ENCODE measurements at regions not wholly inside any gene's neighbourhood (a gene's known extent, or its start where the extent isn't known, plus 50 kb on each side); places are given as distances from the start of the nearest gene placed in this dataset.

DNA sequence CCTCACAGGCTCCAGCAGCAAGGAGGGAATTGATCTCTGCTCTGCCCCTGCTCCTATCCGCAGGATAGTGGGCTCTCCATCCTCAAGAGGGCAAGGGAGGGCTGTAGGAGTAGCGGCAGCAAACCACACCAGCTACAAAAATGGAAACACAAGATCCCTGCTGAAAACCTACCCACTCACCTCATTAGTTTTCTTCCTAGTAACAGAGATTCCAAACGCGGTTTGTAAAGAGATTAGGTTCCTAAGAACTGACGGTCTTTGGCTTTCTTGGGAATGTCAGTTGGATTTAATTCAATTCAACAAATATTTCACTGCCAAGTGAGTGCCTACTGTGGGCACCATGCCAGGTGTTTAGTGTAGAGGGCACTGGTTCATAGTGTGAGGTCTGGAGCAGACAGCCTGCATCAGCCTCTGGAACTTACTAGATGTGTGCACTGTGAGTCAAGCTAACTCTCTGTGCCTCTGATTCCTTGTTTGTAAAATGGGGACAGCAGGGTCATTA lies 84.7 kb downstream of the MRPL46 start:
- no peak for DNase-seq (ENCODE audit: low spot score)

DNA sequence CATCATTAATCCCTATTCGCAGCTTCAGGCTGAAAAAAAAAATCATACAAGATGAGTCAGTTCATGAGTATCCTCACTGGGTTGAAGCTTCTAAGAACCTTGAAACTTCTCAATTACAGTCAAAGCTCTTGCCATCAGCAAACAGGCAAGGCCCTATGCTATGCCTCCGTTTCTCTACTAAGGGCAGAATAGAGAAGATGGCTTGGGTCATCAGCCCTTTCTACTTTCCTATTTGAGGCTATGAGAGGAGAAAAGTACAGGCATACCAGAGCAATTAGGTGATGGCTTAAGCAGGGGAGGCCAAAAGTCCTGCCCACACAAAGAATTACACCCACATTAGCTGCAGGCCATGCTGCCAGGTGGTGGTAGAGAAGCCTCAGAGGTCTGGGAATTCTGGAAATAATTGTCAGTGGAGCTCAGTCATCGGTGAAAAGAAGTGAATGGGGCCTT lies 89.0 kb downstream of the MRPL46 start:
- no peak for DNase-seq (ENCODE audit: low spot score)

DNA sequence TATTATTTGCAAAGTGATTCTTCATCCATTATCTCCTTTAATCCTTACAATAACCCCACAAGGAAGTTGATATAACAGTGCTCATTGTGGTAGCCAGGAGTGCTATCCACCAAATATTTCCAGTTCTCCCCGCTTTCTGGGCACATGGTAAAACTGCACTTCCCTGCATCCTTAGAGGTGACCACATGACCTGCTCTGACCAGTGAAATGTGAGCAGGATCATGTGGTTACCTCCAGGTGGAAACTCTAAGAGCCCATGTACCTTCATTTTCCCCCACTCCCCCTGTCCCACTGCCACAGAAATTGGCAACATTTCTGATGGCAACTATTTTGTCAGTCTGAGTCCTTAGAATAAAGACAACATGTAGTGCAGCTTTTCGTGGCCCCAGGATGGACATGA lies 89.7 kb downstream of the MRPL46 start:
- DNase-seq (ENCODE audit: low spot score) = no peak

DNA sequence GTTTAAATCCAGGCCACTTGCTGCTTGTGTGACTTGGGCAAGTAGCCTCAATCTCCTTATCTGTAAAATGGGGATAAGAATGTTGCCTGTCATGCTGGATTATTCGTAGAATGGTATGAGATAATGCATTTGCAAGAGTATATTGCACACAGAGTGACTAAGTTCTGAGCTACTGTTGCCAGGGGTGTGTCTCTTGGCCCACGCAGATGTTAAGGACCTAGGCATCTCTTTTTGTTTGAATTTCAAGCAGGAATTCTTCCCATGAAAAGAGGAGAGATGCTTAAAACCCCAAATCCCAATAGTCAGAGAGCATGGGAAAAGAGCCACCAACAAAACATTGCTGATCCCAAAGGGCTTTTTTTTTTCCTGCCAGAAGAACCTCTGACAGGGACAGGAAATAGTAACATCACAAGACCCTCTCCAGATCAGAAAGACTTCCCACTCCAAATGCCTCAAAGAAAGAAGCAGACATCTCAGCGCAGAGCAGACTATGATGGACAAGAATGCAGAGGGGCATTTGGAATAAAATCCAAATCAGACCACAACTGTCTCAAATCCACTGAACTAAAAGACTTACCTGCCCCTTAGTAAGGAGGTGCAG lies 90.5 kb downstream of the MRPL46 start:
- DNase-seq (ENCODE audit: low spot score) = no peak

DNA sequence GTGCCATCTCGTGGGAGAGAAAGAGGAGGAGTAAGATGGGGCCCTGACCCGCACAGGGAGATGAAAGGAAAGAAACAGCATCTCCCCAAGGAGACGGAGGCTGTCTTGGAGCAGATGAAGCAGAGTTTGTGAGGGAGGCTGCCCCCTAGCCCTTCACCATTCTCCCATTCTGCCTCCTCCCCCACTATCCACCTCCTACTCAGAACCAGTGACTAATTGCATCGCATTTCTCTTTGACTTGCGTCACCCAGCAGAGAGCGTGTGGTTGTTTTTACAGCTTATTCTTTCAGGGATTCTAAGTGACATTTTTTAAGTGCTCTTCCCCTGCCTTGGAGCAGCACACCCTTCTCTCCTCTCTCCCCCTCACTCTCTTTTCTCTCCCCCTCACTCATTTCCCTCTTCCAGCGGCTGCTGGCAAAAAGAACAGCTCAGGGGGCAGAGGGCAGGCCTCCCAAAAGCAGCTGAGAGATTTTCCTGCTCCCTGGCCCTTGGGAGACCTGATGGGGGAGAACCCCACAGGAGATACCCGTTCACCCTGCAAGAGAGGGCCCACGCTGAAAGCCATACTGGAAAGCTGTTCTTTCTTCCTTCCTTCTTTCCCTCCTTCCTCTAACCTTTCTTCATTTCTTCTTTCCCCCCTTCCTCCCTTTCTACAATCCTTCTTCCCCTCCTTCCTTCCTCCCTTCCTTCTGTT lies 91.8 kb downstream of the MRPL46 start:
- peak; percentile 37 for DNase-seq (ENCODE audit: low spot score)

DNA sequence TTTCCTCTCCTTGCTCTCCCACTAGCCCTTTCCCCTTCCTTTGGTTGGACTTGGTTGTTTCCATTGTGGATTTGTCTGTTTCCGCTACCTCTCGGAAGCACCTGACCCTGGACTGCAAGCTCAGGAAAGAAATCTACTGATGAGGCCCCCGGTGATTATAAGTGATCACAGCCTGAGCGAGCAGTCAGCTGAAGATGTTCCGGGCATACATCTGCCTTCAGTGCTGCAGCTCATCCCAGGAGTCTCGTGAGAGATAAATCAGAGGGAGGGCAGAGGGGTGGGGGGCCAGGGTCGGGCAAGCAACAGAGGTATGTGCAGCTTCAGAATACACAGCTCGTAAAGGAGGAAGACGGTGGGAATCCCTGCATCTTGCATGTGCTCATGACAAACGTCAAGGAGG lies 102.1 kb downstream of the MRPL46 start:
- no peak for DNase-seq (ENCODE audit: low spot score)

DNA sequence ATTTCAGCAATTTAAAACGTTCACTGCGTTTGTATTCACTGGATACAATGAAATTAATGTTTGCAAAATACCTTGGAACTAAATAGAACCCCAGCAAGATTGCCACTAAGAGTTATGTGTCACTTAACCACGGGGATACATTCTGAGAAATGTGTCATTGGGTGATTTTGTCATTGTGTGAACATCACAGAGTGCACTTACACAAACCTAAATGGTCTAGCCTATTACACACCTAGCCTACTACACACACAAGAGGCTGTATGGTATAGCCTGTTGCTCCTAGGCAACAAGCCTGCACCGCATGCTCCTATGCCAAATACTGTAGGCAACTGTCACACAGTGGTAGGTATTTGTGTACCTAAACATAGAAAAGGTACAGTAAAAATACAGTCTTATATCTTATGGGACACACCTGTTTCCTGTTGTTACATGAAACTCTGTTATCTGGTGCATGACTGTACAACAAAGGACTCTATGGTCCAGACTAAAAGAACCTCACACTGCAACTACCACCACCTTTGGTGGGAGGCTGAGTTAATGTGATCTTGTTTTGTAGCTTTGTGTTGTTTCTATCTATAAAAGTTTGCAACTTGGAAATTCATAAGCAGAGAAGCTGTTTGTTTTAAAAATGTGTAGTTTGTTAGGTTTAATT lies 92.2 kb upstream of the NTRK3 start:
- DNase-seq (ENCODE audit: low spot score) = no peak

DNA sequence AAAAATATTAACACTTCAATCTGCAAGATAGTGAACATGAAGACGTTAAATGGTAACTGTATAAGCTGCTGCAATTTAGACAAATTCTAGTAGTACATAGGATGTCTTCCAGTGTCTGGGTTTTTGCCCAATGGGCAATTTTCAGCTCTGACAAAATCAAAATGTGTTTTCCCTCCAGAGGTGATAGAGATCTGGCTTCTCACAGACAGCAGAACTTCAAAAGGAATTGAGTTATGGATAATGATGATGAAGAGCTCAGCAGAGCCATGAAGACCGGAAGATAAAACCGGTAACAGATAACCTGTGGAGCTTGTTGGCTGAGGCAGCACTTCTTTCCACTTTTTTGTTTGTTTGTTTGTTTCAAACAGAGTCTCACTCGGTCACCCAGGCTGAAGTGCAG lies 89.4 kb upstream of the NTRK3 start:
- no peak for DNase-seq (ENCODE audit: low spot score)

DNA sequence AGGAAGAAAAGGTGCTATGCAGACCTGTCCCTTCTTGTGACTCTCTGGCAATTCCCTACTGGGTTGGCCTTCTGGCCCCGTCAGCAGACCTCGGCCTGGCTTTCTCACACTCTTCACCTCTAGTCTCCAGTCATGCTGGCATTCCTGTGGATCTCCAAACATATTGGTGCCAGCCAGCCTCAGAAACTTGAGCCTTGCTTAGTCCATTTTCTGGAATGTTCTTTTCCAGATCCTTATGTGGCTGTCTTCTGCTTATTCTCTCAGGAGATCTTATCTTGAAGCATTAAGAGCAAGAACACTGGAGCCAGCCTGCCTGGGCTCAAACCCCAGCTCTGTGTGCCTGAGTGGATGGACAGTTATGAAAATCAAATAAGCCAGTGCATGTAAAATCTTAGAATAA lies 88.2 kb upstream of the NTRK3 start:
- no peak for DNase-seq (ENCODE audit: low spot score)

DNA sequence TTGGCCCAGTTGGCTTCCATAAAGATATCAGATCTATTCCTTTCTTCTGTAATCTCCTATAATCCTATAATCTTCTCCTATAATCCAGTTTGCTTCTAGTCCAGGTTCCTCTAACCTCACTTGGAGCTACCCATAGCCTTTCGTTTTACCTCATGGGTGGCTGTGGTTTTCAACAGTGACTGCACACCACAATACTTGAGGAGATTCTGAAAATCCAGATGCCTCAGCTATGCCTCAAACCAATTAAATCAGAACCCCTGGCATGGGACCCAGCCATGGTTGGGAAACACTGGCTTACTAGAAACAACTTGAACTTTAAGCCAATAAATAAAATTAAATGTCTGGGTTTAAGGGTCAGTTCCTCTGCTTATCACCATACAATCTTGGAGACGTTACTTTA lies 86.1 kb upstream of the NTRK3 start:
- no peak for DNase-seq (ENCODE audit: low spot score)

DNA sequence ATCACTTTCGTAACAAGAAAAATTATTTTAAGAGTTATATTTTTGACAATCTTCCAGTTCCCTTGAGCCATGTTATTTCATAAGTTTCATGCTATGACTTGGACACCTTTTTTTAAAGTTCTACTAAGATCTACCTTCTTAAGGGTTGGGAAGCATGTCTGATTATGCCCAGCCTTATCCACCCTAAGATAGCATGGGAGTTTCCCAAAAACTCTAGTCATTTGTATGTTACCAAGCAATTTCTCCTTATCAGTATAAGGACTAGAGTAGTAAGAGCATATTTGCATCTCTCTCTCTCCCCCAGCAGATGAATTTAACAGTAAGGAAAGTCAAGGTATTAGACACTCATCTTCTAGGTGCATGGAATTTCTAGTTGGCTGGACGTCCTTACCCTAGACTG lies 85.1 kb upstream of the NTRK3 start:
- no peak for DNase-seq (ENCODE audit: low spot score)

DNA sequence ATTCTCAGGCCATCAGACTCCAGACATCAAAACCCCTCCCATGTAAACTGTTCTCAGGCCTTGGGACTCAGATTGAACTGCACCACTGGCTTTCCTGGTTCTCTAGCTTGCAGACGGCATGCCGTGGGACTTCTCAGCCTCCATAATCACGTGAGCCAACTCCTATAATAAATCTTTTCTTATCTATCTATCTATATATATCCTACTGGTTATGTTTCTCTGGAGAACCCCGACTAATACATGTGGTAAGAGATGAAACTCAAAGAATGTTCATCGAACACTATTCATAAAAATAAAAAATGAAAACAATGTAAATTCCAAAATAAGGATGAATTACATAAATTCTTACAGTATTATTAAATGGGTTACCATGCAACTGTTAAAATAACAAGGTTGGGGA lies 84.5 kb upstream of the NTRK3 start:
- DNase-seq (ENCODE audit: low spot score) = no peak

DNA sequence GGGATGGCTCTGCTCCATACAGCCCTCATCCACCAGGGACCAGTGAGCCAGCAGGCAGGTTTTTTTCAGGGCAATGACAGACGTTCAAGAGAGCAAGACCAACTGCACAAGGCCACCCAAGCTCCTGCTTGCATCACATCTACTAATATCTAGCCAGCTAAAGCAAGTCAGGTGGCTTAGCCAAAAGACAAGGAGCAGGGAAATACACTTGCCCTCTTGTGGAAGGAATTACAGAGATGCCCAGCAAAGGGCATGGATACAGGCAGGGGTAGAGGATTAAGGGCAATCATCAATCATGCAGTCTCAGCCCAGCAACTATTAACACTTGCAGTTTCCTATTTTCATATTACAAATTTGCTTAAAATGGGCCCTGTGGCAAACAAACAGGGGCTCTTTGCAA lies 81.5 kb upstream of the NTRK3 start:
- peak; percentile 15 for DNase-seq (ENCODE audit: low spot score)

DNA sequence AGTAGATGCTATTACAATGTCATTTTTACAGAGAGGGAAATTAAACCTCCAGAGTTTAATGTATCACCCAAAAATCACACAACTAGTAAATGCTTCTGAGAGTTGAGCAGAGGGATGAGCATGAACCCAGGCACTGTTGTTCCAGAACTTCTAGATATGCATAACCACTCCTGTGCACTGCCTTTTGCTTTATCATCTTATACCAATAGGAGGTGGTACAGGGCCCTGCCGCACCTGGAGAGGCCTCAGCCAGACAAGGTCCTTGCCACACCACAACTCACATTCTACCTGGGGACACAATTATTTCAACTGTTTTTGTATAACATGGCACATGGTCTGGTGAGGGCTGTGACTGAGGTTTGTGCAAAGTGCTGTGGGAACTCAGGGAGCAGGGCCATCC lies 78.5 kb upstream of the NTRK3 start:
- DNase-seq (ENCODE audit: low spot score) = no peak

DNA sequence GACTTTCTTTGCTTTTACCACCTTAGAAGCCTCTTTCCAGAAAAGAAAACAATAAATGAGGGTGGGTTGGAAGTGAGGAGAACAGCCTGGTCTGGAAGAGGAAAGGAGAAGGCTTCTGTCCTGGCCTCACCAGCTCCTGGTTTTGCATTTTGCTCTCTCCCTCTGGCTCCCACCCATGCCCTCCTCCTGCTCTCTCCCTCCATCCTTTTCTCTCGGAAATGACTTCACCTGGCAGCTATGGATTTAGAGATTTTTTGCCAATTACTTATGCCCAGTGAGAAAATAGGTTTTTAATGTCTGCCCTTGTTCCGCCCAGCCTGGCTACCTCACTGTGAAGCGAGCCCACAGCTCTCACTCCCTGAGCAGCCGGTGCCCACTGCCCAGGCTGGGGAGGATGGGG lies 77.9 kb upstream of the NTRK3 start:
- no peak for DNase-seq (ENCODE audit: low spot score)

DNA sequence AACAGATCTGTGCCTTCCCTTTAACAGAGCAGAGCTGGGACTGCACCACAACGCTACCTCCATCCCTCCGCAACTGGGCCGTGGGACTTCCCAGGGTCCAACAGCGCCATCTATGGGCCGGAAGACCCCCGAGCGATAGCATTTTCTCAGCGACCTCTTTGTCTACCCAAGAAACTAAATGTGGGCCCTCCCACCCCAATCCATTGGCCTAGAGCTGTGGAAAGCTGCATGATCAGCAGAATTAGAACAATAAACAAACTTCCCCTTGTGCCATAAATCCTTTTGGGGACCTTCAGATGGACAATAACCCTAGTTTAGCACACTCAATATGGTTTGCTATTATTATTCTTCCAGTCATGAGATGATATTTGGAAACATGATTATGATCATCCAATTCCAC lies 74.8 kb upstream of the NTRK3 start:
- peak; percentile 50 for DNase-seq (ENCODE audit: low spot score)

DNA sequence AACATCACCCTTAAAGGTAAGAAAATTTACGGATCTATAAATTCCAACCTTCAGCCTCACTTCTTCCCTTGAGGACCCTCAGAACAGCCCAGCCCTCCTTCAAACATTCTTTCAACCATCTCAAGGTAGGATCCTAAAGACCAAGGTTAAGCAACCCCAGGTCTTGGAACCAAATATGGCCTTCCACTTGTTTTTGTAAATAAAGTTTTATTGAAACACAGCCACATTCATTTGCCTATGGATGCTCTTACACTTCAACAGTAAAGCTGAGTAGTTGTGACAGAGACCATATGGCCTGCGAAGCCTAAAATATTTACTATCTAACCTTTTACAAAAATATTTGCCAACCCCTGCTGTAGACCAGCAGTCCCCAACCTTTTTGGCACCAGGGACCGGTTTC lies 70.4 kb upstream of the NTRK3 start:
- no peak for DNase-seq (ENCODE audit: low spot score)

DNA sequence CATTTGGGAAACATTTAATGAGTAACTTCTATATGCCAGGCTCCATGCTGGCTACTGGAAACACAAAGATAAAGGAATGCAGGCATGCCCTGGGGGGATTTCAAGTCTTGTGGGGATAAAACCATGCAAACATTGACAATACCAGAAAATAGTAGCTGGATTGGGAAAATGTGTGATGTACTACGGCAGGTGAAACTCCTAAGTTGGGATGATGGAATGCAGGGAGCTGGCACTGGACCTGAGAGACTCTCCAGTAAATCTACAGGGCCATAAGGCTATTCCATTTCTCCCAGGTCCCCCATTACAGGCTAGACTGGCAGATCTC lies 68.2 kb upstream of the NTRK3 start:
- DNase-seq (ENCODE audit: low spot score) = no peak

DNA sequence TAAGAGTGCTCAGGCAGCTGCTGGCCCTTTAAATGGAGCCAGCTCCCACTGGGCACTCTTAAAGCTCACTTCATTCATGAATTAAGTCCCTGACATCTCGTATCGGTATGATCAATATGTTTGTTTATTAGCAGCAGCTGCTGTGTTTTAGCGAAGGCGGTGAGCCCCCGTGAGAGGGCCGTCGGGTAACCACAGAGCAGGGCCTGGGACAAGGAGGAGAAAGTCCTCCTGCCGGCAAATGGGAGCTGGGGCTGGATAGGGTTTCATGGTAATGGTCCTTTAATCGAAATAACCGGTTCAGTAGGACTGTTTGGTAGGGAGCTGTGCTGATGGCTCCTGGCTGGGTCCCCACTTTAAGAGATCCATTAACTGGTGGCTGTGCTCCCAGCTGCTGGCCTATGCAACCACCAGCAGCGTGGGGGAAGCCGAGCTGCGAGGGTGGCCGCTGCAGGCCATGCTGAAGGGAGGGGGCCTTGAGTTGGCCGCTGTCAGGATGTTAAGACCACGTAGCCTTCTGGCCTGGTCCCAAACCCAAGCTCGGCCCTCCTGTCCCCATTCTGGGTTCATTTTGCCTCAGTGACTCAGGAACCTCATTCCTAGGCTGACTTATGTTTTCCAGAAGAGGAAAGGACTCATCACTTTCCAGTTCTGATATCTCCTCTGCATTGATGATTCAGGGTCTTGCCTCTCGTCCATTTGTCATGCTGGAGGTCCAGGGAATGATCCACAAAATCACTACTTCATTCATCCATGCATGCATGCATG lies 67.6 kb upstream of the NTRK3 start:
- no peak for DNase-seq (ENCODE audit: low spot score)

DNA sequence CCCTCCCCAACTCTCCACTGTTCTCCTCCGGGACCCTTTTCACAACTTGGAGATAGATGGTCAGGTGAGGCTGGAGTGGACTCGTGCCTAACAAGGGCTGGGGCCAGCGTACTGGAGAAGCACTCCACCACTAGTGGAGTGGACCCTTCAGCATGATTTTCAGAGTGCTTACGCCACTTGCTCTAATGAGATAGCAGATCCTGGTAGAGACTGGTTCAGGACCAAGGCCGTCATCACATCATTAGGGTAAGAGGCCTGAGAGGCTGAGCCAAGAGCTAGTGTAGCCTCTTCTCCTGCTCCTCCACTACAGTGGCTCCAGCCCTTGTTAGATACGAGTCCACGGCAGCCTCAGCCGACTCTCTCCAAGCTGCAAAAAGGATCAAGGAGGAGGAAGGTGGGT lies 66.9 kb upstream of the NTRK3 start:
- DNase-seq (ENCODE audit: low spot score) = no peak

DNA sequence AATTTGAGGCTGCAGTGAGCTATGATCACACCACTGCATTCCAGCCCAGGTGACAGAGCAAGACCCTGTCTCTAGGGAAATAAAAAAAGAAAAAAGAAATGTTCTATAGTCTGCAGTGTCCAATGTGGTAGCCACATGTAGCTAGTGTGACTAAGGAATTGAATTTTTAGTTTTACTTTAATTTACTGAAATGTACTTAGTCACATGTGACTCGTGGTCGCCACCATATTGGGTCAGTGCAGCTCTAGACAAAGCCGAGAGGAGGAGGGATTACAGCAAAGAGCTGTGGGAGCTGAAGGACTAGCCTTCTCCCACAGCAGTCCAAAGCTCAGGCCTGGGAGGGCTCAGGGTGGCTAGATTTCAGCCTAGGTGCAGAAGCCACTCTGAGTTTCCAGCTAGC lies 65.9 kb upstream of the NTRK3 start:
- no peak for DNase-seq (ENCODE audit: low spot score)

DNA sequence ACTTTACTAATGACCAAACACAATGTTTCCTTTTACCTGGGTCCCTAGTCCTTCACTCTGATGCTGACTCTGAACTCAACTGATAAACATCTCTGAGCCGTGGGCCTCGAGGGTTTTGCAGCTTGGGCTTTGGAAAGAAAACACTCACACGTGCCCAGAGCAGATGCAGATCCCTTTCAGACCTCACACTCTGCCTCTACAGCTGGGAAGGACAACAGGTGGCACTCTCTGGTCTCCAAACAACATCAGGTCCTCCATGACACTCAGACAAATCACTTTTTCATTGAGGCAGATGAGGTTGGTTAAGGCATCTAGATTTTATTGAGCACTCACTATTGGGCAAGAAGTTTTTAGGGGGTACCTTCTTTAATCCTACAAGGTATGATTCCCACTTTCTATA lies 64.7 kb upstream of the NTRK3 start:
- DNase-seq (ENCODE audit: low spot score) = no peak

DNA sequence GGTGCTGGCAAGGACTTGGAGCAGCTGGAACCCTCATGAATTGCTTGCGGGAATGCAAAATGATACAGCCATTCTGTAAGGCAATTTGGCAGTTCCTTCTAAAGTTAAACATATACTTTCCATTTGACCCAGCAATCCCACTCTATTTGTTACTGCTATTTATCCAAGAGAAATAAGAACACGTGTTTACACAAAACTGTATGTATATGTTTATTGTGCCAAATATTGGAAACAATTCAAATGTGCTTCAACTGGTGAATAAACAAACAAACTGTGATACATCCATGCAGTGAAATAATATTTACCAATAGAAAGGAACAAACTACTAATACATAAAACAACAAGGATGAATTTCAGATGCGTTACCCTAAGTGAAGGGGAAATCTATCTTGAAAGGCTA lies 60.0 kb upstream of the NTRK3 start:
- DNase-seq (ENCODE audit: low spot score) = no peak
